NCI-H1105 treated with DMSO at 0.1 percent for 48 hours (cell line): ENCODE measurements at regions not wholly inside any gene's neighbourhood (a gene's known extent, or its start where the extent isn't known, plus 50 kb on each side); places are given as distances from the start of the nearest gene placed in this dataset.

ENCODE experiments used
- DNase-seq: peaks from one replicate; lab custom pipeline; 2025; lab: John Stamatoyannopoulos, UW

DNA sequence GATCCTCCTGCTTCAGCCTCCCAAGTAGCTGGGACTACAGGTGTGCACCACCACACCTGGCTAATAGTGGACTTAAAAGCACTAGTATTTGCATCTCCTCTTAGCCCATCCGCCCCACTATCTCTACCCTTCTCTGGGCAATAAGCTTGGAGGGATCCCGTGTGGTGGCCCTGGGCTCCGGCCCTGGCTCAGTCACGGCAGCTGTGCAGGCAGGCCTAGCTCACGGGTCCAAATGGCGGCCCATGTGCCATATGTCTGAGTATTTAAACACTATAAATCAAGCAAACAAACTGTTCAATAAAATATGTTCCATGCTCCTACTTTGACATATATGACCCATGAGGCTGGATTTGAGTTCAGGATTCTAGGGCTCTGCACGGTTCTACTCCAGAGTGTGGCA is 118.4 kb downstream of the BANF2 start:
- DNase-seq, result no peak

DNA sequence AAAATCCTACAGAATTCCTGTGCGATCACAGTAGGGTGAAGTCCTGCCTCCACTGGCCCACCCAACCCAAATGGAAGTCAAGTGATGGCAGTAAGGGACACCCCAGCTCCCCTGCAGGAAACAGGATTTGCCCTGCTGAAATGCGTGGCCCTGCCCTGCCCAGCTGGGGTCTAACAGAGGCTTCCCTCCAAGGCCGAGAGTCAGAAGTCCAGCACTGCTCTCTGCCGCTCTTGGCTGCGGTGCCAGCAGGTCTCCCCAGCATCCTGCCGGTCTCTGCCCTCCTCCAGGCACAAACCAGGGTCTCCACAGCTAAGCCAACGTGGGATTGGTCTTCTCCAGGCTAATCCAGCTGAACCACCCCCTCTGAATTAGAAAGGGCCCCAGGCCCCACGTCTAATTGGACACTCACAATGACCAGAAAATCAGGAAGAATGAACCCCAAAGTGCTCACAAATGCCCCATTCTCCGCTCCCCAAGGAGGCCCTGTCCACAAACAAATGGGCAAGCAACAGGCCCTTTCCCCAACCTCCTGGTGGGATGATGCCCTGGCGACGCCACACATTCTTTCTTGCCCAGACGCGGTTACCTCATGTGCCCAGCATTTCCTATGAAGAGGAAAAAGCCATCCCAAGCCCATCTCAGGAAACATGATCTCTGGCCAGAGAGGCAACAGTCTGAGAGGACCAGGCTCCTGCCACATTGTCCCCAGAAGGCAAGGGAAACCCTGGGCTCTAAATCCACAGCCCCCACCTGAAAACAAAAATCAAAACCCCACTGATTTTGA is 117.2 kb downstream of the BANF2 start:
- no peak for DNase-seq

DNA sequence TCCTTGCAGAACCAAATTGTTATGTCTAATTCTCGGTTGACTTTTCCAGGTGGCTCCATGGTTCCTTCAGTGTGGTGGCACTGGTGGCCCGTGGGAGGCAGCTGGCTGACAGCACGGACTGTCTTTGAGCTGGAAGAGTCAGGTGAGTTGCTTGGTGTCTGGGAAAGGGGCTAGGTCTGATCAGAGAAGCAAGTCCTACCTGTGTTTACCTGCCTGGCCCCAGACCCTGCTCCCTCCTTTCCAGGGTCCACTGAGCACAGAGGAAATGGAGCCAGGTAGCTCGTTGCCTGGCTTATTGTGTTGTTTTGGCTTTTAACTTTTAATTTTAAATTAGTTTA is 111.8 kb downstream of the BANF2 start:
- no peak for DNase-seq

- no peak for DNase-seq
Observed at GRCh38 chr20:17810847-17811627, 111.3 kb downstream of the BANF2 start.

GRCh38 chr20:17810062-17810631 is 110.4 kb downstream of the BANF2 start:
- no peak for DNase-seq

DNA sequence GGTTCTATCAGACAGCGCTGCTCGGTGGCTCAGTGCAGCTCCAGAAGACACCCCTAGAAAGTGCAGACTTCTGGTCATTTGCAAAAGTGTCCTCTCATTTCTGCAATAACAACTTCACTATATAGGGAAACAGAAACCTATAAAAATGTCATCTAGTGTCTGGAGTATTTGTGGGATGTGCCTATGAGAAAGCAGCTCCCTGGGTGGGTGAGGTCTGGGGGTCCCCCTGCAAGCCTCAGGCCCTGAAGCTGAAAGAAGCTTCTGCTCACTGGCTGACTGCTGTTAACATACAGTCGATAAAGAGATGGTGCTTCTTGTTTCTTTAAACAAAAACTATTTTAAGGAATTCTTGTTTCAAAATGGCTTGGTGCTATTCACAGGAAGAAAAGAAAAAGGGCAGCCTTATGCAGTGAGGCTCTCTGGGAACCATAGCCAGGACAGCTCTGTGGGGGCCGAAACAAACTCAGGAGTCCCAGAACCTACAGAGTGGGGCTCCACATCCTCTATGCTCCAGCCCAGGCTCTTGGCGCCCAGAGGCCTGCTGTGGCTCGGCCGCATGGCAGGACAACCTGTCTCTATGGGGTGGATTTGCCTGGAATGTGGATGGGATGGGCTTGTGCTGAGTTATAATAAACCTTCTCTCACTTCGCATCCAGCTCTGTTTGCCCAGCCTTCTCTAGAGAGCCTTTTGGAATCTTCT is 109.7 kb downstream of the BANF2 start:
- no peak for DNase-seq

GRCh38 chr20:17808782-17809181 is 109.0 kb downstream of the BANF2 start:
- no peak for DNase-seq

DNA sequence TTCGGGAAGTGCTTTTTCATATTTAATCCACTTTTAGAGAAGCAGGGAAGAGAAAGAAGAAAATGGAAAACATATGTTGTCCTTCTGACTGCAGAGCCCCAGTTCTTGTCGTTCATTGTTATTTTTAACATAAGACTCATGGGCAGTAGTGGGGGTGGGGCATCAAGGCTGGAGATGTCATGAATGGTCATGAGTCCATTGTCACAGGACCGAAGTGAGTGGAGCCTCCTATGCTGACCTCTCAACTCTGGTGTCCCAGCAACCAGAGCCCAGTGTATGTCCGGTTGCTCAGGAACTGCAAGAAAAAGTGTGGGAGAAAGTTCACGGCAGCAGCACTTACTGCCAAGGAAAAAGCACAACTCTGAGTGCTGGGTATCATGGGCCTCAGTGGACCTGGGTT is 108.6 kb downstream of the BANF2 start:
- no peak for DNase-seq

GRCh38 chr20:17807651-17808050 is 107.9 kb downstream of the BANF2 start:
- DNase-seq, result no peak

DNA sequence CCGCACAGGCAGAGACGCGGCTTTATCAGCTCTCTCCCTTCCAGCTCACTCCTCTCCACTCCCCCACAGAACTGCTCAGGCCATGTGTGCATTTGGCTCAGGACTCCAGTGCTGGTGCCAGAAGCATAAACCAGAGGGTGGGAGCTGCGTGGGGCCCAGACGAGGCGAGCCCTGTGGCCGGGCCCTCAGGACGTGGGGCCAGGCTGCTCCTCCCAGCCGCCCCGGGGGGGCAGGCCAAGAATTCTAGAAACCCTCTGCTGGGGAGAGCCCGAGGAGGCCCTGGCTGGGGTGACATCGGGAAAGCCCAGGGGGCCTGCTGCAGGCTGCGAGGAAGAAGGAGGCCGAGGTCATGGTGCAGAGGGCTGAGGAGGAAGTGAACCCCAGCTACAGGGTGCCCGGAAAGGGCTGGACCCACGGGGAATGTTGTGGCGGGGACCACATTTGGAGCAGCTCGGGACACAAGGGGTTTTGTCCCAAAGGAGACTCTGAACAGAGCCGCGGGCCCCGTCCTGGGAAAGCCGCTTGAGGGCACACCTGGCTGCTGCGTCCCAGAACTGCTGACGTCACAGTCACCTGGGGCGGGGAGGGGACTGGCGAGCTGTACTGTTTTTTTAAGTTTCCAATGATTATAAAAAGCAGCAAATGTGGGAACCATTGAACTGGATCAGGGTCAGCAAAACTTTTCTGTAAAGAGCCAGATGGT is 107.1 kb downstream of the BANF2 start:
- no peak for DNase-seq

DNA sequence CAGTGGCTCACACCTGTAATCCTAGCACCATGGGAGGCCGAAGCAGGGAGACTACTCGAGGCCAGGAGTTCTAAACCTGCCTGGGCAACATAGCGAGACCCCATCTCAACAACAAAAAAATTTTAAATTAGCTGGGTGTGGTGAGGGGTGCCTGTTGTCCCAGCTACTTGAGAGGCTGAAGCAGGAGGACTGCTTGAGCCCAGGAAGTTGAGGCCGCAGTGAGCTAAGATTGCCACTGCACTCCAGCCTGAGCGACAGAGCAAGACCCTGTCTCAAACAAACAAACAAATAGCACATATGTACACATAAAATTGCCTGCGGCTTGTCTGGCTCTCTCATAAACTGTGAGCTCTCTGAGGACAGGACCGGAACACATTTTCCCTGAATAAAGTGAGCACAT is 106.3 kb downstream of the BANF2 start:
- no peak for DNase-seq

DNA sequence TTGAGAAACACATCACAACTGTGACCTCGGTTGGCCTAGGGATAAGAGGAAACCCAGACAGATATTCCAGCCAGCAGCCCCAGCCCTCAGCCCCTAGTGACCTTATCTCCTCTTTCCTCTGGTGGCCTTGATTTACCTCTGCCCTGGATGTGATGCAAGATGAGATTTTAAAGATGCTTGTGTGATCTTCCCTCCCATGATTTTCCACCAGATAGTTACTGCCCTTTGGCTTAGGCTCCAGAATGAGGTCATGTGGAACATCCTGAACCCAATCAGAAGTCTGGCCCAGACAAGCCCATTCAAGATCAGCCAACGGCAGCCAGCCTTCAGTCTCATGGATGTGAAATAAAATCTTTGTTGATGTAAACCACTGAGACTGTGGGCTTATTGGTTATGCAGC is 104.0 kb downstream of the BANF2 start:
- DNase-seq, result no peak

DNA sequence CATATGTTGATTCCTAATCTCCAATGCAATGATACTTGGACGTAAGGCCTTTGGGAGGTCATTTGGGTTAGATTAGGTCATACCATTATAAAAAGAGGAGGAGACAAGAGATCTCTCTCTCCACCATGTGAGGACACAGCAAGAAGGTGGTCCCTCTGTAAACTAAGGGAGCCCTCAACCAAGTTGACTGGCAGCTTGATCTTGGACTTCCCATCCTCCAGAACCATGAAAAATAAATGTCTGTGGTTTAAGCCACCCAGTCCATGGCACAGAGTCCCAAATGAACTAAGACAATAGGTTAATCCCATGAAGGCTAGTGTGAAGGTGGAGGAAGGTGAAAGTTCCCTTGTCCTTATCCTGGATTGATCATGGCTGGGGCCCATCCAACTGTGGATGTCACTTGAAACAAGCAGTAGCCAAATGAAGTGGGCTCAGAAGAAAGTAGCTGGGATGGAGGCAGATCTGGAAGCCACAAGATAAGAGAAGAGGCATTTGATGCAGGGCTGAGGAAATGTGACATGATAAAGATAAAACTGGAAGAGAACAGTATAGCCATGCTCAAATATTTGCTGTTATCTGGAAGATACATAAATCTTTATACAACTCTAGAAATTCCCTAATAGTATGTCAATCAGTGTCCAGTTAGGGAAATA is 99.9 kb downstream of the BANF2 start:
- no peak for DNase-seq

DNA sequence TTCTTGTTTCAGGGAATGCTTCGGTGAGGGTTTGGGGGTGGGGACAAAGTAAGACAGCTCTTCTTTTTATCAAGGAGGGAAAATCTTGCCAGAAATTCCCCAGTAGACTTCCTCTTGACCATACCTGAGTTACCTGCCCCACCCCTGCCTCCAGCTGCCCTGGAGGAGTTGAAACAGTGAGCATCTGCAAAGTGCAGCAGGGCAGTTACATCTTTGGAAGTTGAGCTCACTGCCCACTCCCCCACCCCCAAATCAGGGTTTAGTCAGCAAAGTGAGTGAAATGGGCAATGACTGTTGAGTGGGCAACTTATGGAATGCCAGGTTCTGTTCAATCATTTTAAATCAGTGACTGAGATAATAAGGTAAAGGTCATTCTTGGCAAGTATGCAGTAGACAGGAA is 98.8 kb downstream of the BANF2 start:
- DNase-seq, result no peak

DNA sequence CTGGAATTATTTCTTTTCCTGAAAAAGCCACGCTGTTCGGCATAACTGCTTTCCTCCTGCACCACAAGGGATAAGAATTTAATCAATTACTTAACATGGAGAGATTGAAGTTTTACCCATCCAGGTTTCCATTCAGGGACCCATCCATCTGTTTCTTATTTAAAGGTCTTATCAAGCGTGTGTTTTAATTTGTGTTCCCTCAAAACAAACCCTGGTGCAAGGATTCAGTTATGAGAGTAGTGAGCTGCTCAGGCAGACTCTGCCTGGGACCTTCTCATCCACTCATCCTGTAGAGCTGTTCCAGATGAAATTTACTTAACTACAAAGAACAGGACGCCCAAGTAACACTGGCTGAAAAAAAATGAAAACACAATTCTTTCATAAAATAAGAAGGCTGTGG is 97.8 kb downstream of the BANF2 start:
- no peak for DNase-seq

DNA sequence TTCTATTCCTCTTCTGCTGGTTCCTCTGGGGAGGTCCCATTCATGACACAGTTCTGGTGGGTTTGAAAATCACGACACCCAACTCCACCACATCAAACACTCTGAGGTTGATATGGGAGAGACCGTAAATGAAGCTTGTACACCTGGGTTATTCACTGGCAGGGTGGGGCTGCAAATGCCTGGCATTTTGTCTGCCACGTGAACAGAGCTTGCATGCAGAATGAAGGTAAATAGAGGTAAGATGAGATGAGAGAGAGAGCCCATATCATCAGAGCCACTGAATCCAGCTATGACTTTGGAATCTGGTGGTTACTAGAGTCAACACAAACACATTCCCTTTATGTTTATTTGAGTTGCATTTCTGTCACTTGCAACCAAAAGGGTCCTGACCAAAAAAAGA is 97.4 kb downstream of the BANF2 start:
- no peak for DNase-seq

DNA sequence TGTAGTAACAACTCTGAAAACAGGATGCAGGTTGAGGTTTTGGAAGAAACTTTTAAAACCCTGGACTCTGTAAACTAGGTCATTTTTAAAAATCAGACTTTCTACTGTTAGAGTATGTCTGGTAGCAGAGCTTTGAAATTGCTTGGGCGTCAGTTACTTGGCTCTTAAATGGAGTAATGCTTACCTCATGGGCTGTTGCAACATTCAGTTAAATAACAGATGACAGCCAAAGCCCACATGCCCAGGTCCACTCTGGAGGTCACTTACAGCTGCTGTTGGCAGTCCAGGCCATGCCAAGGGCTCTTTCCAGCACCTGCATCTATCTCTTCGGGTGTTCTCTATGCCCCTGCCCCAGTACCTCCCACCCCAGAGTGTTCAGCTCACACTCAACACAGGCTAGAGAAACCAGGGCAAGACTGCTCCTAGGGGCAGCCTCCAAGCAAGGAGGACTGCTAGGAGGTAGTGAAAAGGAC is 96.4 kb downstream of the BANF2 start:
- no peak for DNase-seq

DNA sequence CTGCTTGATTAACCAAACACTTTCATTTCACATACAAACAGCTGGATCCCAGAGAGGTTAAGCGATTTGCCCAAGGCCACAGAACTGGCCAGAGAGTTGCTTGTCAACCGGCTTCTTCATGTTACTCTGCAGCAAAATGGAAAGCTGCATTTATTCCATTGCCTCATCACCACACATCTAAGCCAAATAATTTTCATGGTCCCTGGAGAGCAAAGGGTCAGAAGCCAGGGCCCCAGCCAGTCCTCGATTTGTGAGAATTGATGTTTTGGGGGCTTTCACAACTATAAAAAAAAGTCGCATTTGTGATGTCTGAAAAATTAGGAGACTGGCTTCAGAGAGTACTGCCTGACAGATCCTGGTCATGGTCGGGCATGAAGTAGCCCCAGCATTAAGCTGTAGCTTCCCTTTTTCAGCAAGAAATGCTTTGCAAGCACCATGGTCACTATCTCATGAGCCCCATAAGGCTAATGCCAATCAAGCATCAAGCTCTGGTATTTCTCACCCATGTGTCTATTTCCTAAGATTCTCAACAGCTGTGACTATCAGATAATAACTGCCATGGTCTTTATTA is 95.8 kb downstream of the BANF2 start:
- DNase-seq, result no peak

- DNase-seq, result no peak
Observed at GRCh38 chr20:17795003-17795402, 95.2 kb downstream of the BANF2 start.

- no peak for DNase-seq
Observed at GRCh38 chr20:17794400-17794799, 94.6 kb downstream of the BANF2 start.

GRCh38 chr20:17793986-17794385 is 94.2 kb downstream of the BANF2 start:
- DNase-seq, result no peak
